ENCODE measurements at regions not wholly inside any gene's neighbourhood (a gene's known extent, or its start where the extent isn't known, plus 50 kb on each side); places are given as distances from the start of the nearest gene placed in this dataset.
"Not testable (repeated sequence)": the region's sequence is repeated elsewhere in the genome, so short reads cannot be mapped to it uniquely, and the experiment has no call there.

DNA sequence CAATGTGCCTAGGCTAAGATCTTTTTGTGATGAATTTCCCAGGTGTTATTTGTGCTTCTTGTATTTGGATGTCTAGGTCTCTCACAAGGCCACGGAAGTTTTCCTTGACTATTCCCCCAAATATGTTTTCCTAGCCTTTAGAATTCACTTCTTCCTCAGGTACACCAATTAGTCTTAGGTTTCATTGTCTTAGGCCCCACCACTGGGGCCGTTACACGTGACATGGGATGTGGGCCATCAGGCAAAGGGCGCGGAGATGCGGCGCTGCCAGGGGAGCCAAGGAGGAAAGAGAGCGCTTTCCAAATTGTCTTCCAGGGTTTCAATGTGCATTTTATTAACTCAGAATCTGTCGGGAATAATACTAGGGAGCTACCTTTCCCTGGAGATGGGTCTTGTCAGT, 1653.3 kb downstream of the SPATA31A7 start:
- POLR2A ChIA-PET; H3K36me3 Mint-ChIP-seq; CTCF ChIA-PET; H3K36me3 ChIP-seq (ENCODE audit: insufficient read depth, low read length); DNase-seq; H3K4me1 ChIP-seq (ENCODE audit: insufficient read depth, low read length); H3K4me3 ChIP-seq (ENCODE audit: low read length); H3K4me1 Mint-ChIP-seq; H3K27me3 ChIP-seq (ENCODE audit: insufficient read depth, low read length, poor library complexity, severe bottlenecking); H3K9me3 Mint-ChIP-seq; H3K9me3 ChIP-seq (ENCODE audit: low read length); H3K27ac ChIP-seq (ENCODE audit: low read depth, low read length); H3K27ac Mint-ChIP-seq: not testable (repeated sequence)
- Mint-ChIP-seq H3K27me3 (peaks cover 11 to 12% of the 10 kb centered on the region in 2 donors), H3K4me3 (peak overlapping the region in 1 of 7 donors; percentile 5)

DNA sequence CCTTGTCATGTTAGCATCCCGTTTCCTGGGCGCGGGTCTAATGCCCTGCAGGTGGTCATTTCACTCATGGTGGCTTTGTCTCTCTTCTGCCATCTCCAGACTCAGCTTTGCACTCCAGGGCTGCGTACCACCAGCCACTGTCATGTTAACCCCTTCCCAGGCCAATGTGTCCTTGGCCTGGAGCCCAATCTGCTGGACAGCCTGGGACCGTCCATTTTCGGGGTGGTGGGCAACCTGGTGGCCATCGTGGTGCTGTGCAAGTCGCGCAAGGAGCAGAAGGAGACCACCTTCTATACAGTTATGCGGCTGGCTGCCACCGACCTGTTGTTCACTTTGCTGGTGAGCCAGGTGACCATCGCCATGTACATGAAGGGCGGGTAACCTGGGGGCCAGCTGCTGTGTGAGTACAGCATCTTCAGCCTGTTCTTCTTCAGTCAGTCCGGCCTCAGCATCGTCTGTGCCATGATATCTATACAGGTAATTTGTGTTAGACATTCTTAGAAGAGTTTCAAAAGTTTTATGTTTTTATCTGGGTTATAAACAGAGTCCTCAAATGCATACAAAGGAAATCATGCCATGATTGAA, 1654.0 kb downstream of the SPATA31A7 start:
- CTCF ChIA-PET; H3K36me3 ChIP-seq (ENCODE audit: insufficient read depth, low read length); H3K4me1 Mint-ChIP-seq; POLR2A ChIA-PET; H3K4me3 ChIP-seq (ENCODE audit: low read length); H3K27ac Mint-ChIP-seq; H3K36me3 Mint-ChIP-seq; H3K4me3 Mint-ChIP-seq; H3K27me3 ChIP-seq (ENCODE audit: insufficient read depth, low read length, poor library complexity, severe bottlenecking); H3K9me3 ChIP-seq (ENCODE audit: low read length); H3K27ac ChIP-seq (ENCODE audit: low read depth, low read length); H3K9me3 Mint-ChIP-seq; H3K4me1 ChIP-seq (ENCODE audit: insufficient read depth, low read length): not testable (repeated sequence)
- H3K27me3 Mint-ChIP-seq: peaks cover 8 to 12% of the 10 kb centered on the region in 2 donors
- peak in 1 of 5 donors; percentile 40 for DNase-seq

DNA sequence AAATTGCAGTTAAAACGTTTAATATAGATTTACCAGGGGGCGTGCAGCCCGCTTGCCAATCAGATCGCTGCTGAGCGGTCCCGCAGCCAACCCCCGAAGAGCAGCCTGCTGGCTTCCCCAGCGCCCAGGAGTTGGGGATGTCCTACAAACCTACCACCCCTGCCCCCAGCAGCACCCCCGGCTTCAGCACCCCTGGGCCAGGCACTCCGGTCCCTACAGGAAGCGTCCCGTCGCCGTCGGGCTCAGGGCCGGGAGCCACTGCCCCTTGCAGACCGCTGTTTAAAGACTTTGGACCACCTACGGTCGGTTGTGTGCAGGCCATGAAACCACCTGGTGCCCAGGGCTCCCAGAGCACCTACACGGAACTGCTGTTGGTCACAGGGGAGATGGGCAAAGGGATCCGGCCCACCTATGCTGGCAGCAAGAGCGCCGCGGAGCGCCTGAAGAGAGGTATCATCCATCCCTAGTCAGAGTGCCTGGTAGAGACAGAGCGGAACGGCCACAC, 1654.9 kb downstream of the SPATA31A7 start:
- H3K9me3 ChIP-seq (ENCODE audit: low read length); H3K36me3 ChIP-seq (ENCODE audit: insufficient read depth, low read length); H3K9me3 Mint-ChIP-seq; H3K27ac Mint-ChIP-seq; CTCF ChIA-PET; H3K4me3 Mint-ChIP-seq; H3K4me1 ChIP-seq (ENCODE audit: insufficient read depth, low read length); H3K27me3 ChIP-seq (ENCODE audit: insufficient read depth, low read length, poor library complexity, severe bottlenecking); H3K27ac ChIP-seq (ENCODE audit: low read depth, low read length); H3K4me1 Mint-ChIP-seq; H3K36me3 Mint-ChIP-seq; H3K4me3 ChIP-seq (ENCODE audit: low read length); POLR2A ChIA-PET; DNase-seq: not testable (repeated sequence)
- H3K27me3 Mint-ChIP-seq: peaks cover 10 to 12% of the 10 kb centered on the region in 2 donors

DNA sequence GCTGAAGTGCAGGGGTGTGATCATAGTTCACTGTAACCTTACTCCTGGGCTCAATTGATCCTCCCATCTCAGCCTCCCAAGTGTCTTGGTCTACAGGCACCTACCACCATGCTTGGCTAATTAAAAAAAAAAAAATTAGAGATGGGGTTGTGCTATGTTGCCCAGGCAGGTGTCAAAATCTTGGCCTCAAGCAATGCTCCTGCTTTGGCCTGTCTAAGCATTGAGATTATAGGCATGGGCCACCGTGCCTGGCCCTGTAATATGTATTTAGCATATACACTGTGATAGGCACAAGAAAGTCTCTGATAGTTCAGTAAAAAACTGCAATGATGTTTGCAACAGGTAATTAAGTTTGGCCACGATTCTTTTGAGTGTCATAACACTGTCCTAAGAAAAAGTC, 1658.4 kb downstream of the SPATA31A7 start:
- not testable (repeated sequence) for DNase-seq; H3K4me3 ChIP-seq (ENCODE audit: low read length)

DNA sequence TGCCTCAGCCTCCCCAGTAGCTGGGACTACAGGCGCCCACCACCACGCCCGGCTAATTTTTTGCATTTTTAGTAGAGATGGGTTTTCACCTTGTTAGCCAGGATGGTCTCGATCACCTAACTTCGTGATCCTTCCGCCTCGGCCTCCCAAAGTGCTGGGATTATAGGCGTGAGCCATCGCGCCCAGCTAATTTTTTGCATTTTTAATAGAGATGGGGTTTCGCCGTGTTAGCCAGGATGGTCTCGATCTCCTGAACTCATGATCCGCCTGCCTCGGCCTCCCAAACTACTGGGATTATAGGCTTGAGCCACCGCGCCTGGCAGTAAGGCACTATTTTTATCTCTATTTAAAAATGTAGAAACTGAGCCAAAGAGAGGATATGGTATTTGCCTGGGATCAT, 1660.2 kb downstream of the SPATA31A7 start:
- peaks cover 8 to 12% of the 10 kb centered on the region in 2 donors for H3K27me3 Mint-ChIP-seq
- H3K27ac Mint-ChIP-seq; POLR2A ChIA-PET; H3K36me3 Mint-ChIP-seq; H3K36me3 ChIP-seq (ENCODE audit: insufficient read depth, low read length); H3K27me3 ChIP-seq (ENCODE audit: insufficient read depth, low read length, poor library complexity, severe bottlenecking); H3K4me3 Mint-ChIP-seq; H3K27ac ChIP-seq (ENCODE audit: low read depth, low read length); H3K4me1 ChIP-seq (ENCODE audit: insufficient read depth, low read length); H3K9me3 Mint-ChIP-seq; H3K4me1 Mint-ChIP-seq; CTCF ChIA-PET; H3K9me3 ChIP-seq (ENCODE audit: low read length); H3K4me3 ChIP-seq (ENCODE audit: low read length): not testable (repeated sequence)
- peak in 1 of 5 donors; percentile 30 for DNase-seq

More for the DNA sequence above, 1658.4 kb downstream of the SPATA31A7 start:
- H3K4me1 ChIP-seq (ENCODE audit: insufficient read depth, low read length); H3K27ac ChIP-seq (ENCODE audit: low read depth, low read length); H3K4me3 Mint-ChIP-seq; H3K9me3 ChIP-seq (ENCODE audit: low read length); H3K9me3 Mint-ChIP-seq; H3K27me3 Mint-ChIP-seq; H3K36me3 Mint-ChIP-seq; H3K4me1 Mint-ChIP-seq; POLR2A ChIA-PET; CTCF ChIA-PET; H3K36me3 ChIP-seq (ENCODE audit: insufficient read depth, low read length); H3K27ac Mint-ChIP-seq; H3K27me3 ChIP-seq (ENCODE audit: insufficient read depth, low read length, poor library complexity, severe bottlenecking): not testable (repeated sequence)

DNA sequence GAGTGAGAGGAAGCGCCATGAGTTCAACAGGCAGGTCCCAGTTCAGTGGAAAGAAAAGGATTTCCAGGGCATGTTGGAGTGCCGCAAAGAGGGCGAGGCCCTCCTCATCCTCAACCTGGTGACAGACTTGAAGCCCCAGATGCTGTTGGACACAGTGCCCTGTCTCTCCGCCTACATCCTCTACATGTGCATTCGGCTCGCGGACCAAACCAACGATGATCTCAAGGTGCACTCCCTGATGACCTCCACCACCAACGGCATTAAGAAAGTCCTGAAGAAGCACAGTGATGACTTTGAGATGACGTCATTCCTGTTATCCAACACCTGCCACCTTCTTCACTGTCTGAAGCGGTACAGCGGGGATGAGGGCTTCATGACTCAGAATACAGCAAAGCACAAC, 1667.4 kb downstream of the SPATA31A7 start:
- DNase-seq; H3K4me1 Mint-ChIP-seq; H3K36me3 Mint-ChIP-seq; H3K9me3 Mint-ChIP-seq; H3K4me1 ChIP-seq (ENCODE audit: insufficient read depth, low read length); H3K4me3 Mint-ChIP-seq; H3K27ac ChIP-seq (ENCODE audit: low read depth, low read length); H3K27ac Mint-ChIP-seq; H3K36me3 ChIP-seq (ENCODE audit: insufficient read depth, low read length); H3K9me3 ChIP-seq (ENCODE audit: low read length); H3K27me3 ChIP-seq (ENCODE audit: insufficient read depth, low read length, poor library complexity, severe bottlenecking); CTCF ChIA-PET; POLR2A ChIA-PET; H3K4me3 ChIP-seq (ENCODE audit: low read length): not testable (repeated sequence)
- peaks cover 10 to 33% of the 10 kb centered on the region in 2 donors for H3K27me3 Mint-ChIP-seq

DNA sequence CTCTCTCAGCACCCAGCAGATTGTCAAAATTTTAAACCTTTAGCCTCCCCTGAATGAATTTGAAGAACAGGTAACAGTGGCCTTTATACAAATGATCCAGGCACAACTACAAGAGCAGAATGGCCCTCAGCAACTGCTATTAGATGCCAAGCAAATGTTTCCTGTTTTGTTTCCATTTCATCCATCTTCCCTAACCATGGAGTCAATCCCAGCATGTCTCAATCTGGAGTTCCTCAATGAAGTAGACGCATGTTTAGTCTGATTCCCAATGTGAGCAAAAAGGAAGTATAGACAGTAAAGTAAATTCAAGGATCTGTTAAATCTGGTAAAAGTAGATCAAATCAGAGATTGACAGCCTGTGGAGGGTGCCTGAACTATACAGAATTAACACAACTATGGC, 1668.4 kb downstream of the SPATA31A7 start:
- H3K9me3 Mint-ChIP-seq; H3K9me3 ChIP-seq (ENCODE audit: low read length); H3K36me3 Mint-ChIP-seq; H3K27ac Mint-ChIP-seq; H3K4me3 Mint-ChIP-seq; H3K36me3 ChIP-seq (ENCODE audit: insufficient read depth, low read length); H3K27me3 ChIP-seq (ENCODE audit: insufficient read depth, low read length, poor library complexity, severe bottlenecking); H3K27ac ChIP-seq (ENCODE audit: low read depth, low read length); DNase-seq; H3K4me1 ChIP-seq (ENCODE audit: insufficient read depth, low read length); POLR2A ChIA-PET; CTCF ChIA-PET; H3K4me3 ChIP-seq (ENCODE audit: low read length); H3K4me1 Mint-ChIP-seq: not testable (repeated sequence)
- H3K27me3 Mint-ChIP-seq: peaks cover 18 to 40% of the 10 kb centered on the region in 2 donors

DNA sequence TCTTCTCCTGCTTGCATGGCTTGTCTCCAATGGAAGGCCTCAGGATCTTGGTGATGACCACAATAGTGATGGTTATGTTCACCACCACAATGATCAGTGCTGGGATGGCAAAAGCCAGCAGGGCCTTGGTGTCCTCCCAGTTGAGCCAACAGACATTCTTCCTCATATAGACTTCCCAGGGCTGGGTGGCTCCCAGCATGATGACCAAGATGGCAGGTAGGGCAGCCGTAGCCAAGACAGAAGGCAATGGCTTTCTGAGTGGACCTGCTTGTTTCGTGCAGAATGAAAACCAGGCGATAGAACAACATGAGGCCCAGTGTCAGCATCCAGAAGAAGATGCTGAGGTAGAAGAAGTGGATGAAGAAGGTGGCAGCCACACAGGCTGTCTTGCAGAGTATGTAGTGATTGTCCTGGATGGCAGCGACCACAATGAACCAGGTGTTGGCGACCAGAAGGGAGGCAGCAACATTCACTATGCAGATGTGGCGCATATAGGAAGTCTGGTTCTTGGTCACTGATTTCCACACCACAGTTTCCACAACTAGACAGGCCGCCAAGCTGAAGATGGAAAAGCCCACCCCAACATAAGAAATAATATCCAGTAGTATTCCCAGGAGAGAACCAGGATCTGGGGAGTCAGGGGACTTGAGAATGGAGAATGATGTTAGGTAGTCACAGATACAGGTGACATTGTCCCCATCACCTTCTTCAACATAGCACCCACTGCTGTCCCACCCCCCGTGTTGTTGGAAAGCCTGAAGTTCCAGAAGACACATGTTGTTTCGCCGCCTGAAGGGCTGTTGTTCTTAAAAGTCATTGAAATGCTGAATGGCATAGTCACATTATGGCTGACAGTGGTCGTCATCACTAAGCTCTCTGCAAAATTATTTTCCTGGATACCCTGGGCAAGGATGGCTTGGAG, 1671.4 kb downstream of the SPATA31A7 start:
- CTCF ChIA-PET; H3K4me3 Mint-ChIP-seq; H3K4me1 Mint-ChIP-seq; H3K4me3 ChIP-seq (ENCODE audit: low read length); H3K27me3 ChIP-seq (ENCODE audit: insufficient read depth, low read length, poor library complexity, severe bottlenecking); H3K36me3 ChIP-seq (ENCODE audit: insufficient read depth, low read length); H3K36me3 Mint-ChIP-seq; DNase-seq; H3K27ac ChIP-seq (ENCODE audit: low read depth, low read length); POLR2A ChIA-PET; H3K27ac Mint-ChIP-seq; H3K9me3 ChIP-seq (ENCODE audit: low read length); H3K9me3 Mint-ChIP-seq; H3K4me1 ChIP-seq (ENCODE audit: insufficient read depth, low read length): not testable (repeated sequence)
- peaks cover 39 to 64% of the 10 kb centered on the region in 2 donors for H3K27me3 Mint-ChIP-seq

Data from CD8-positive, alpha-beta memory T cell (primary cell).